HEK293 (cell line): ENCODE measurements at regions not wholly inside any gene's neighbourhood (a gene's known extent, or its start where the extent isn't known, plus 50 kb on each side); places are given as distances from the start of the nearest gene placed in this dataset.

Source experiments
- CTCF ChIA-PET: fragments of 350-600 bp; formaldehyde crosslinking; extraction: SDS; loops from one replicate; lab custom pipeline; 2021; ENCODE audit warnings: antibody characterized with exemption; lab: Yijun Ruan, JAX
- POLR2A ChIA-PET: fragments of 300-600 bp; formaldehyde crosslinking; extraction: SDS; loops from one replicate; lab custom pipeline; 2020; ENCODE audit warnings: antibody characterized with exemption, inconsistent platforms; lab: Yijun Ruan, JAX
- H3K27ac ChIP-seq: fragments of 200-500 bp; sonication (Bioruptor generic); 2 replicates; pipeline ENCODE4 v1.5.1; 2014; ENCODE audit warnings: low read depth, low read length, control low read depth, inconsistent platforms; ENCODE audit errors: extremely low read depth
- H3K36me3 ChIP-seq, 2 experiments: fragments of 200-500 bp in 1 of 2; sonication (Bioruptor generic) in 1 of 2; 1 replicate in 1 of 2; 2 replicates in 1 of 2; pipeline ENCODE4 v1.5.1; 2014 to 2017; ENCODE audit warnings: inconsistent platforms in 2 of 2, low read length in 2 of 2; ENCODE audit not compliant: control insufficient read depth in 2 of 2, insufficient read depth in 1 of 2
- H3K4me1 ChIP-seq: fragments of 200-500 bp; sonication (Bioruptor generic); 2 replicates; pipeline ENCODE4 v1.5.1; 2014; ENCODE audit warnings: mild to moderate bottlenecking, low read length, inconsistent platforms; ENCODE audit not compliant: control insufficient read depth, insufficient read depth
- H3K4me3 ChIP-seq: 2 replicates; pipeline ENCODE4 v1.5.1; 2011; ENCODE audit warnings: low read depth, mild to moderate bottlenecking, control low read depth, low read length, moderate library complexity
- H3K9me3 ChIP-seq: fragments of 200-500 bp; sonication (Bioruptor generic); 2 replicates; pipeline ENCODE4 v1.5.1; 2014; ENCODE audit warnings: low read depth, low read length, inconsistent platforms; ENCODE audit not compliant: control insufficient read depth, insufficient read depth
- GLI4 ChIP-seq: fragments of 450-650 bp; formaldehyde crosslinking; IDR thresholded peaks from 2 replicates; pipeline ENCODE4 v1.5.1; 2016; ENCODE audit warnings: missing biosample characterization, missing genetic modification characterization
- HOXC10 ChIP-seq: sonication (generic); formaldehyde crosslinking; IDR thresholded peaks from 2 replicates; pipeline ENCODE4 v1.8.1; 2023; ENCODE audit warnings: mild to moderate bottlenecking, missing genetic modification reagents
- IKZF3 ChIP-seq: fragments of 450-650 bp; IDR thresholded peaks from 2 replicates; pipeline ENCODE4 v1.5.0; 2018; ENCODE audit warnings: missing biosample characterization, mild to moderate bottlenecking, missing genetic modification characterization, moderate library complexity
- PRDM1 ChIP-seq: fragments of 450-650 bp; formaldehyde crosslinking; IDR thresholded peaks from 2 replicates; pipeline ENCODE4; 2016; ENCODE audit warnings: missing biosample characterization, missing genetic modification characterization
- REPIN1 ChIP-seq: fragments of 450-650 bp; formaldehyde crosslinking; IDR thresholded peaks from 2 replicates; pipeline ENCODE4 v1.5.1; 2017; ENCODE audit warnings: missing biosample characterization, missing genetic modification characterization, low read depth
- SETDB1 ChIP-seq: IDR thresholded peaks from one replicate; pipeline ENCODE4 v1.6.1; 2017; ENCODE audit warnings: mild to moderate bottlenecking, low read length, moderate library complexity, mixed read lengths; ENCODE audit not compliant: insufficient read length
- SP7 ChIP-seq: fragments of 450-650 bp; formaldehyde crosslinking; IDR thresholded peaks from 2 replicates; pipeline ENCODE4 v1.5.1; 2016; ENCODE audit warnings: missing biosample characterization, missing genetic modification characterization
- TRIM28 ChIP-seq: IDR thresholded peaks from 2 replicates; pipeline ENCODE4 v1.6.1; 2011; ENCODE audit warnings: low read length, control low read depth, borderline replicate concordance
- ZFP41 ChIP-seq: fragments of 450-650 bp; formaldehyde crosslinking; IDR thresholded peaks from 2 replicates; pipeline ENCODE4 v1.5.1; 2016; ENCODE audit warnings: missing biosample characterization, missing genetic modification characterization, borderline replicate concordance
- ZNF2 ChIP-seq: fragments of 450-650 bp; formaldehyde crosslinking; IDR thresholded peaks from 2 replicates; pipeline ENCODE4 v1.5.1; 2016; ENCODE audit warnings: missing biosample characterization, missing genetic modification characterization
- ZNF202 ChIP-seq: fragments of 450-650 bp; formaldehyde crosslinking; IDR thresholded peaks from 2 replicates; pipeline ENCODE4 v1.5.1; 2016; ENCODE audit warnings: missing biosample characterization, missing genetic modification characterization, borderline replicate concordance
- ZNF48 ChIP-seq: fragments of 450-650 bp; formaldehyde crosslinking; IDR thresholded peaks from 2 replicates; pipeline ENCODE4 v1.5.1; 2016; ENCODE audit warnings: missing biosample characterization, missing genetic modification characterization
- ZNF510 ChIP-seq: fragments of 450-650 bp; formaldehyde crosslinking; IDR thresholded peaks from 2 replicates; pipeline ENCODE4 v1.5.1; 2018; ENCODE audit warnings: mild to moderate bottlenecking, missing genetic modification characterization, missing biosample characterization; ENCODE audit not compliant: insufficient replicate concordance
- ZNF514 ChIP-seq: fragments of 450-650 bp; formaldehyde crosslinking; IDR thresholded peaks from 2 replicates; pipeline ENCODE4 v1.5.1; 2016; ENCODE audit warnings: missing biosample characterization, missing genetic modification characterization
- ZNF530 ChIP-seq: fragments of 450-650 bp; formaldehyde crosslinking; IDR thresholded peaks from 2 replicates; pipeline ENCODE4 v1.5.1; 2016; ENCODE audit warnings: low read depth, missing biosample characterization, missing genetic modification characterization
- ZNF571 ChIP-seq: fragments of 450-650 bp; formaldehyde crosslinking; IDR thresholded peaks from 2 replicates; pipeline ENCODE4 v1.5.0; 2017; ENCODE audit warnings: missing biosample characterization, missing genetic modification characterization
- ZNF624 ChIP-seq: fragments of 450-650 bp; formaldehyde crosslinking; IDR thresholded peaks from 2 replicates; pipeline ENCODE4 v1.5.1; 2017; ENCODE audit warnings: missing biosample characterization, missing genetic modification characterization
- ZNF626 ChIP-seq: fragments of 450-650 bp; sonication (Bioruptor Pico); formaldehyde crosslinking; IDR thresholded peaks from 2 replicates; pipeline ENCODE4 v1.5.1; 2018; ENCODE audit warnings: missing biosample characterization, missing genetic modification characterization, inconsistent platforms
- ZNF664 ChIP-seq: fragments of 450-650 bp; formaldehyde crosslinking; IDR thresholded peaks from 2 replicates; pipeline ENCODE4 v1.5.1; 2016; ENCODE audit warnings: missing biosample characterization, missing genetic modification characterization
- ZNF670 ChIP-seq: fragments of 450-650 bp; formaldehyde crosslinking; IDR thresholded peaks from 2 replicates; pipeline ENCODE4 v1.5.1; 2016; ENCODE audit warnings: missing biosample characterization, missing genetic modification characterization, low read depth
- ZNF768 ChIP-seq: fragments of 450-650 bp; formaldehyde crosslinking; IDR thresholded peaks from 2 replicates; pipeline ENCODE4 v1.5.1; 2018; ENCODE audit warnings: missing biosample characterization, mild to moderate bottlenecking, missing genetic modification characterization
- TF ChIP-seq, protein P1 (sequence below): fragments of 450-650 bp; formaldehyde crosslinking; IDR thresholded peaks from 2 replicates; pipeline ENCODE4 v1.5.1; 2016; ENCODE audit warnings: missing biosample characterization, missing genetic modification characterization
- TF ChIP-seq, protein P2 (sequence below): fragments of 450-650 bp; formaldehyde crosslinking; optimal IDR thresholded peaks from 2 replicates; pipeline ENCODE3; 2016; ENCODE audit warnings: missing biosample characterization, mild to moderate bottlenecking, missing genetic modification characterization
- TF ChIP-seq, protein P3 (sequence below): fragments of 450-650 bp; formaldehyde crosslinking; IDR thresholded peaks from 2 replicates; pipeline ENCODE4 v1.5.1; 2017; ENCODE audit warnings: missing biosample characterization, missing genetic modification characterization
- TF ChIP-seq, protein P4 (sequence below): fragments of 450-650 bp; formaldehyde crosslinking; IDR thresholded peaks from 2 replicates; pipeline ENCODE4 v1.5.1; 2016; ENCODE audit warnings: missing biosample characterization, missing genetic modification characterization
- TF ChIP-seq, protein P5 (sequence below): fragments of 450-650 bp; formaldehyde crosslinking; conservative IDR thresholded peaks from 2 replicates; pipeline ENCODE4 v1.5.1; 2016; ENCODE audit warnings: low read depth, missing biosample characterization, missing genetic modification characterization

DNA sequence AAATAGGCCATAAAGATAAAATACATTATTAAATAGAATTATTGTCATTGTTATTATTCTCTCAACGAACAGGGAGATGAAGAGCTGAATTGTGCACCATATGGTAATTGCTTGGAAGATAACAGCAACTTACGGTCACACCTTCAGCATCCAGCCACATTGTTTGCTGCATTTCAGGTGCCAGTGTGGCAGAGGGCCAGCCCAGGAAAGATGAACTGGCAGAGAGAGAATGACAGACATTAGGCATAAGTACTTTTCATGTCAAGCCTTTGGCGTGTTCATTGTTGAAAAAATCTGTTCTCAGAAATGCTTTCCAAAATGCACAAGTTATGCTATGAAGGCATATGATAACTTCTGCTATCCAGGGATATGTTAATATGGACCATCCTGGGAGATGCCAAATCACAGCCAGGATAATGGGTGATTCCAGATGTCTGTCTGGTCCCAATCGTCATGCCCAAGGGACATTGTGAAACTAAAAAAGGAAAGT, 748.6 kb upstream of the PIK3C3 start:
- no peaks in the 10 kb centered on the region for H3K4me1 ChIP-seq
- H3K9me3 ChIP-seq: no peaks in the 10 kb centered on the region
- H3K4me3 ChIP-seq: no peak overlapping the region
- TF ChIP-seq ZNF202 (tag by site-specific recombination) (no peak), ZNF768 (tag by site-specific recombination) (no peak)
- H3K27ac ChIP-seq: no peak overlapping the region
- ChIA-PET CTCF (no interaction called here), POLR2A (no interaction called here)
- no peaks in the 10 kb centered on the region for H3K36me3 ChIP-seq

DNA sequence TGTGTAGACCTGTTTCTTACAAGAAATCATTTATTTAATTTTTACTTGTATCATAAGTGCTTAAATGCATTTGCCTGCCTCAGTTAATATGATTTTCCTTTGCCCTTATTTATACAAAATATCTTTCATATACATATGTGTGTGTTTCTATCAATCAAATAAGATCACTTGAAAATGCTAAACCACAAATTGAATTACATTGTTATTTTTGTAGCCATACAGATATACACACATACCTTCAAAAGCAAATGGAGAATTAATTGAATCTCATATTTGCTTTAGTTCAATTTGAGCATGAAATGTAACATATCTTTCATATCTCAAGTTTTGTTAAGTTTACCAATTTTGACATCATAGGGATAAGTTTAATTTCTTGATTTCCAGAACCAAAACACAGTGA, 755.8 kb upstream of the PIK3C3 start:
- Histone ChIP-seq H3K36me3 (no peaks in the 10 kb centered on the region), H3K4me3 (no peak overlapping the region), H3K27ac (no peak overlapping the region), H3K4me1 (no peaks in the 10 kb centered on the region), H3K9me3 (no peaks in the 10 kb centered on the region)
- TF ChIP-seq ZNF626: no peak
- TF ChIP-seq HOXC10 (CRISPR knock-in tag): no peak
- no peak for TF ChIP-seq ZNF664 (tag by site-specific recombination)
- TF ChIP-seq SETDB1: no peak
- no peak for TF ChIP-seq PRDM1 (tag by site-specific recombination)
- no peak for TF ChIP-seq ZNF514 (tag by site-specific recombination)
- TF ChIP-seq SP7 (tag by site-specific recombination): no peak
- no peak for TF ChIP-seq ZNF571 (tag by site-specific recombination)
- TF ChIP-seq ZNF530 (tag by site-specific recombination): no peak
- TF ChIP-seq IKZF3 (tag by site-specific recombination): no peak
- no peak for TF ChIP-seq ZFP41
- no peak for TF ChIP-seq ZNF624 (tag by site-specific recombination)
- TF ChIP-seq, protein P1, sequence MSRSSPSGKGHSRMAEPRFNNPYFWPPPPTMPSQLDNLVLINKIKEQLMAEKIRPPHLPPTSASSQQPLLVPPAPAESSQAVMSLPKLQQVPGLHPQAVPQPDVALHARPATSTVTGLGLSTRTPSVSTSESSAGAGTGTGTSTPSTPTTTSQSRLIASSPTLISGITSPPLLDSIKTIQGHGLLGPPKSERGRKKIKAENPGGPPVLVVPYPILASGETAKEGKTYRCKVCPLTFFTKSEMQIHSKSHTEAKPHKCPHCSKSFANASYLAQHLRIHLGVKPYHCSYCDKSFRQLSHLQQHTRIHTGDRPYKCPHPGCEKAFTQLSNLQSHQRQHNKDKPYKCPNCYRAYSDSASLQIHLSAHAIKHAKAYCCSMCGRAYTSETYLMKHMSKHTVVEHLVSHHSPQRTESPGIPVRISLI: no peak
- no peak for TF ChIP-seq ZNF510 (tag by site-specific recombination)
- TF ChIP-seq GLI4 (tag by site-specific recombination): no peak
- TF ChIP-seq, protein P2, sequence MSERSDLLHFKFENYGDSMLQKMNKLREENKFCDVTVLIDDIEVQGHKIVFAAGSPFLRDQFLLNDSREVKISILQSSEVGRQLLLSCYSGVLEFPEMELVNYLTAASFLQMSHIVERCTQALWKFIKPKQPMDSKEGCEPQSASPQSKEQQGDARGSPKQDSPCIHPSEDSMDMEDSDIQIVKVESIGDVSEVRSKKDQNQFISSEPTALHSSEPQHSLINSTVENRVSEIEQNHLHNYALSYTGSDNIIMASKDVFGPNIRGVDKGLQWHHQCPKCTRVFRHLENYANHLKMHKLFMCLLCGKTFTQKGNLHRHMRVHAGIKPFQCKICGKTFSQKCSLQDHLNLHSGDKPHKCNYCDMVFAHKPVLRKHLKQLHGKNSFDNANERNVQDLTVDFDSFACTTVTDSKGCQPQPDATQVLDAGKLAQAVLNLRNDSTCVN (tag by site-specific recombination): no peak
- TF ChIP-seq, protein P3, sequence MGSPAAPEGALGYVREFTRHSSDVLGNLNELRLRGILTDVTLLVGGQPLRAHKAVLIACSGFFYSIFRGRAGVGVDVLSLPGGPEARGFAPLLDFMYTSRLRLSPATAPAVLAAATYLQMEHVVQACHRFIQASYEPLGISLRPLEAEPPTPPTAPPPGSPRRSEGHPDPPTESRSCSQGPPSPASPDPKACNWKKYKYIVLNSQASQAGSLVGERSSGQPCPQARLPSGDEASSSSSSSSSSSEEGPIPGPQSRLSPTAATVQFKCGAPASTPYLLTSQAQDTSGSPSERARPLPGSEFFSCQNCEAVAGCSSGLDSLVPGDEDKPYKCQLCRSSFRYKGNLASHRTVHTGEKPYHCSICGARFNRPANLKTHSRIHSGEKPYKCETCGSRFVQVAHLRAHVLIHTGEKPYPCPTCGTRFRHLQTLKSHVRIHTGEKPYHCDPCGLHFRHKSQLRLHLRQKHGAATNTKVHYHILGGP (tag by site-specific recombination): no peak
- TF ChIP-seq REPIN1 (tag by site-specific recombination): no peak
- no peak for TF ChIP-seq ZNF670
- ChIA-PET POLR2A (no interaction called here), CTCF (no interaction called here)

DNA sequence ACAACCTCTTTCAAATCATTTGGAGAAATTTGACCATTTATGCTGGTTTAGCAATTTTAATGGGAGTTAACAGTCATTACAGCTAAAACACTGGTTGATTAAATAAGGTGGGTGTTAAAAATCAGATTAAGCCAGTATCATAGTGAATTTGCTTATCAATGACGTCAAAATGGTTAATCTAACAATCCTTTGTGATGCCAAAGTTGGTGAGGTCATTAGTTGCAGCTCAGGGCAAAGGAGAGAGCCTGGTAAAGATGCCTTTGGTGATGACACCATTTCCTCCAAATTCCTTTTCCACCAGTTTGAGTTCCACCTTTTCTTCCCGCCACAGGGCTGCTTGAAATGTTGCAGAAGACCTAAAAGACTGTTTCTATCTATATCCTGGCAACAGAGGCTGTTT, 757.1 kb upstream of the PIK3C3 start:
- Histone ChIP-seq H3K27ac (no peak overlapping the region), H3K36me3 (no peaks in the 10 kb centered on the region), H3K9me3 (no peaks in the 10 kb centered on the region), H3K4me3 (no peak overlapping the region), H3K4me1 (no peaks in the 10 kb centered on the region)
- CTCF ChIA-PET: no interaction called here
- POLR2A ChIA-PET: no interaction called here
- TF ChIP-seq ZNF2 (tag by site-specific recombination) (no peak), TRIM28 (no peak), ZNF48 (no peak)
- TF ChIP-seq, protein P4, sequence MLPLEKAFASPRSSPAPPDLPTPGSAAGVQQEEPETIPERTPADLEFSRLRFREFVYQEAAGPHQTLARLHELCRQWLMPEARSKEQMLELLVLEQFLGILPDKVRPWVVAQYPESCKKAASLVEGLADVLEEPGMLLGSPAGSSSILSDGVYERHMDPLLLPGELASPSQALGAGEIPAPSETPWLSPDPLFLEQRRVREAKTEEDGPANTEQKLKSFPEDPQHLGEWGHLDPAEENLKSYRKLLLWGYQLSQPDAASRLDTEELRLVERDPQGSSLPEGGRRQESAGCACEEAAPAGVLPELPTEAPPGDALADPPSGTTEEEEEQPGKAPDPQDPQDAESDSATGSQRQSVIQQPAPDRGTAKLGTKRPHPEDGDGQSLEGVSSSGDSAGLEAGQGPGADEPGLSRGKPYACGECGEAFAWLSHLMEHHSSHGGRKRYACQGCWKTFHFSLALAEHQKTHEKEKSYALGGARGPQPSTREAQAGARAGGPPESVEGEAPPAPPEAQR (tag by site-specific recombination): no peak
- TF ChIP-seq, protein P5, sequence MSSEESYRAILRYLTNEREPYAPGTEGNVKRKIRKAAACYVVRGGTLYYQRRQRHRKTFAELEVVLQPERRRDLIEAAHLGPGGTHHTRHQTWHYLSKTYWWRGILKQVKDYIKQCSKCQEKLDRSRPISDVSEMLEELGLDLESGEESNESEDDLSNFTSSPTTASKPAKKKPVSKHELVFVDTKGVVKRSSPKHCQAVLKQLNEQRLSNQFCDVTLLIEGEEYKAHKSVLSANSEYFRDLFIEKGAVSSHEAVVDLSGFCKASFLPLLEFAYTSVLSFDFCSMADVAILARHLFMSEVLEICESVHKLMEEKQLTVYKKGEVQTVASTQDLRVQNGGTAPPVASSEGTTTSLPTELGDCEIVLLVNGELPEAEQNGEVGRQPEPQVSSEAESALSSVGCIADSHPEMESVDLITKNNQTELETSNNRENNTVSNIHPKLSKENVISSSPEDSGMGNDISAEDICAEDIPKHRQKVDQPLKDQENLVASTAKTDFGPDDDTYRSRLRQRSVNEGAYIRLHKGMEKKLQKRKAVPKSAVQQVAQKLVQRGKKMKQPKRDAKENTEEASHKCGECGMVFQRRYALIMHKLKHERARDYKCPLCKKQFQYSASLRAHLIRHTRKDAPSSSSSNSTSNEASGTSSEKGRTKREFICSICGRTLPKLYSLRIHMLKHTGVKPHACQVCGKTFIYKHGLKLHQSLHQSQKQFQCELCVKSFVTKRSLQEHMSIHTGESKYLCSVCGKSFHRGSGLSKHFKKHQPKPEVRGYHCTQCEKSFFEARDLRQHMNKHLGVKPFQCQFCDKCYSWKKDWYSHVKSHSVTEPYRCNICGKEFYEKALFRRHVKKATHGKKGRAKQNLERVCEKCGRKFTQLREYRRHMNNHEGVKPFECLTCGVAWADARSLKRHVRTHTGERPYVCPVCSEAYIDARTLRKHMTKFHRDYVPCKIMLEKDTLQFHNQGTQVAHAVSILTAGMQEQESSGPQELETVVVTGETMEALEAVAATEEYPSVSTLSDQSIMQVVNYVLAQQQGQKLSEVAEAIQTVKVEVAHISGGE (tag by site-specific recombination): no peak
